GM23248 (cell line): ENCODE measurements at regions not wholly inside any gene's neighbourhood (a gene's known extent, or its start where the extent isn't known, plus 50 kb on each side); places are given as distances from the start of the nearest gene placed in this dataset.

ENCODE experiments used
- EZH2 ChIP-seq: fragments of 200-600 bp; sonication (generic); IDR thresholded peaks from 2 replicates; pipeline ENCODE4 v1.6.1; 2018; ENCODE audit warnings: antibody characterized with exemption, mild to moderate bottlenecking; ENCODE audit not compliant: insufficient read depth, poor library complexity, severe bottlenecking
- EZH2phosphoT487 ChIP-seq: fragments of 200-600 bp; sonication (generic); IDR thresholded peaks from 2 replicates; pipeline ENCODE4 v1.6.1; 2018; ENCODE audit warnings: antibody characterized with exemption, moderate library complexity, mild to moderate bottlenecking, low read depth; ENCODE audit not compliant: insufficient read depth

- no peak for TF ChIP-seq EZH2
- no peak for TF ChIP-seq EZH2phosphoT487
These were observed 410.3 kb downstream of the CDH11 start for GRCh38 chr16:64711596-64711995.
